ENCODE measurements at regions not wholly inside any gene's neighbourhood (a gene's known extent, or its start where the extent isn't known, plus 50 kb on each side); places are given as distances from the start of the nearest gene placed in this dataset.
"Not testable (repeated sequence)": the region's sequence is repeated elsewhere in the genome, so short reads cannot be mapped to it uniquely, and the experiment has no call there.

GRCh38 chr10:93222211-93222754 is 148.6 kb downstream of the CYP26A1 start:
- DNase-seq: peak; percentile 25

- no peak for DNase-seq
Measured at GRCh38 chr10:93222876-93223275, 149.2 kb downstream of the CYP26A1 start.

- DNase-seq: no peak
Measured at GRCh38 chr10:93223336-93223735, 149.6 kb downstream of the CYP26A1 start.

- DNase-seq: no peak
Measured at GRCh38 chr10:93224005-93224779, 150.5 kb downstream of the CYP26A1 start.

GRCh38 chr10:93225938-93226337 is 152.2 kb downstream of the CYP26A1 start:
- DNase-seq: no peak

GRCh38 chr10:93226619-93227018 is 152.9 kb downstream of the CYP26A1 start:
- DNase-seq: no peak

- not testable (repeated sequence) for DNase-seq
Measured at GRCh38 chr10:93230596-93230995, 156.9 kb downstream of the CYP26A1 start.

GRCh38 chr10:93232159-93232558 is 158.5 kb downstream of the CYP26A1 start:
- DNase-seq: not testable (repeated sequence)

GRCh38 chr10:93234940-93235339 is 161.2 kb downstream of the CYP26A1 start:
- not testable (repeated sequence) for DNase-seq

- peak; percentile 57 for DNase-seq
Measured at GRCh38 chr10:93235686-93236085, 162.0 kb downstream of the CYP26A1 start.

GRCh38 chr10:93236393-93237040 is 162.8 kb downstream of the CYP26A1 start:
- no peak for DNase-seq

GRCh38 chr10:93245147-93245546 is 171.5 kb downstream of the CYP26A1 start:
- DNase-seq: peak; percentile 3

- no peak for DNase-seq
Measured at GRCh38 chr10:93245779-93246178, 172.1 kb downstream of the CYP26A1 start.

- DNase-seq: no peak
Measured at GRCh38 chr10:93248583-93249227, 175.0 kb downstream of the CYP26A1 start.

GRCh38 chr10:93250010-93250409 is 176.3 kb downstream of the CYP26A1 start:
- DNase-seq: no peak

- no peak for DNase-seq
Measured at GRCh38 chr10:93254180-93254853, 180.6 kb downstream of the CYP26A1 start.

- DNase-seq: no peak
Measured at GRCh38 chr10:93255546-93255945, 181.9 kb downstream of the CYP26A1 start.

All from fibroblast of skin of right biceps (primary cell).